ENCODE measurements at regions not wholly inside any gene's neighbourhood (a gene's known extent, or its start where the extent isn't known, plus 50 kb on each side); places are given as distances from the start of the nearest gene placed in this dataset.

- Histone ChIP-seq H3K36me3 (no peaks in the 10 kb centered on the region), H3K9me3 (no peaks in the 10 kb centered on the region), H3K4me3 (replicated peaks in 1 of 3) (no peak overlapping the region), H3K27me3 (no peaks in the 10 kb centered on the region), H3K4me1 (no peaks in the 10 kb centered on the region), H3K27ac (no peak overlapping the region)
- intact Hi-C loops (cut with DNase I), result no loop called here
- 77 to 79% methylated on average over 4 of the region's 4 CpGs for WGBS, 2 donors
- no peak for TF ChIP-seq CTCF (IDR thresholded peaks at IDR 0.05)
- TF ChIP-seq POLR2A (IDR thresholded peaks at IDR 0.05), result no peak
- no peak for DNase-seq
Measured at GRCh38 chr2:18401471-18401870, 159.0 kb downstream of the RDH14 start.

- H3K27me3 ChIP-seq, result no peaks in the 10 kb centered on the region
- WGBS, 2 donors, result 89 to 92% methylated on average over 5 of the region's 5 CpGs
- no peaks in the 10 kb centered on the region for H3K4me1 ChIP-seq
- TF ChIP-seq POLR2A (IDR thresholded peaks at IDR 0.05), result no peak
- no peak for TF ChIP-seq CTCF (IDR thresholded peaks at IDR 0.05)
- H3K27ac ChIP-seq, result no peak overlapping the region
- no peak for DNase-seq
- H3K4me3 ChIP-seq (replicated peaks in 1 of 3), result no peak overlapping the region
- no peaks in the 10 kb centered on the region for H3K36me3 ChIP-seq
- intact Hi-C loops (cut with DNase I), result no loop called here
- no peaks in the 10 kb centered on the region for H3K9me3 ChIP-seq
Measured at GRCh38 chr2:18399601-18400000, 160.9 kb downstream of the RDH14 start.

- no peak for TF ChIP-seq CTCF (IDR thresholded peaks at IDR 0.05)
- TF ChIP-seq POLR2A (IDR thresholded peaks at IDR 0.05), result no peak
- 97 to 100% methylated on average over 1 of the region's 1 CpG for WGBS, 2 donors
- Histone ChIP-seq H3K4me1 (no peaks in the 10 kb centered on the region), H3K27ac (no peak overlapping the region), H3K36me3 (no peaks in the 10 kb centered on the region), H3K4me3 (replicated peaks in 1 of 3) (no peak overlapping the region), H3K9me3 (no peaks in the 10 kb centered on the region), H3K27me3 (no peaks in the 10 kb centered on the region)
- intact Hi-C loops (cut with DNase I), result no loop called here
- DNase-seq, result no peak
Measured at GRCh38 chr2:18398833-18399232, 161.6 kb downstream of the RDH14 start.

- Histone ChIP-seq H3K27me3 (no peaks in the 10 kb centered on the region), H3K36me3 (no peaks in the 10 kb centered on the region), H3K4me3 (replicated peaks in 1 of 3) (no peak overlapping the region), H3K9me3 (no peaks in the 10 kb centered on the region), H3K27ac (no peak overlapping the region), H3K4me1 (no peaks in the 10 kb centered on the region)
- 68 to 75% methylated on average over 9 of the region's 9 CpGs for WGBS, 2 donors
- intact Hi-C loops (cut with DNase I), result no loop called here
- no peak for TF ChIP-seq CTCF (IDR thresholded peaks at IDR 0.05)
- no peak for DNase-seq
Measured at GRCh38 chr2:18396329-18397010, 164.0 kb downstream of the RDH14 start.

- Histone ChIP-seq H3K9me3 (no peaks in the 10 kb centered on the region), H3K27ac (no peak overlapping the region), H3K36me3 (no peaks in the 10 kb centered on the region), H3K4me1 (no peaks in the 10 kb centered on the region), H3K27me3 (no peaks in the 10 kb centered on the region), H3K4me3 (replicated peaks in 1 of 3) (no peak overlapping the region)
- 79 to 89% methylated on average over 5 of the region's 5 CpGs for WGBS, 2 donors
- TF ChIP-seq CTCF (IDR thresholded peaks at IDR 0.05) (no peak), POLR2A (IDR thresholded peaks at IDR 0.05) (no peak)
- intact Hi-C loops (cut with DNase I), result no loop called here
- no peak for DNase-seq
Measured at GRCh38 chr2:18395555-18395954, 164.9 kb downstream of the RDH14 start.
